RPMI7951 (cell line): ENCODE measurements at regions not wholly inside any gene's neighbourhood (a gene's known extent, or its start where the extent isn't known, plus 50 kb on each side); places are given as distances from the start of the nearest gene placed in this dataset.
"Not testable (repeated sequence)": the region's sequence is repeated elsewhere in the genome, so short reads cannot be mapped to it uniquely, and the experiment has no call there.

Experiments
- DNase-seq: peaks from one replicate; pipeline ENCODE4 v3.0.0-alpha.2; 2012; ENCODE audit warnings: low read depth

DNA sequence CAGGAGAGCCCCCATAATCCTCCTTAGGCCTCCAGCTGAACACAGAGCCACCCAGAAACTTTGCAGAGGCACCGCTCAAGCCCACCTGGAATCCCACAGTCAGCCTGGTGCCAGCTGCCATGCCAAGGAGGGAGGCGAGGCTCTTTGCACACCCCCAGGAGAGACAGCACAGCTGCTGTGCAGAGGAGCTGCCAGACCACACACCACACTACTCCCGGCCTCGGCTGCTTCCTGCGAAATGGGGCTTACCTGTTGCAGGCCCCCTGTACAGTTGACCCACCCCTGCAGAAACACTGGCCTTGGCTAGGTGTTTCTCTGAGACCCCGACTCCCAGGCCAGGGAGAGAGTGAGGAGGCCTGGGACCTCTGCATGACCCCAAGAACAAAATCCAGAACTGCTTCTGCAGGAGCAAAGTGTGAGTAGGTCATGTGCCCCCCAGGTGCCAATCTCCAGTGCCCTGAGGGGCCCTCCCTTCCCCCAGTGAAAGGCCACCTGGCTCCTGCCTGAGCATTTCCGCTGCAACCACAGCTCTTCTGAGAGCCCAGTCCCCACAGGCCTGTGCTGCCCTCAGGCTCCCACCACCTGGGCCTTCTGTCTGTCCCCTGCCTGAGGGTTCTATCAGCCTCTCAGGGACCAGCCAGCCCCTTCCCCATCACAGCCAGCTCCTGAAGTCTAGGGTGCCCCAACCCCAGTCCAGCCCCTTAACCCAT, 580.4 kb downstream of the UQCRFS1 start:
- no peak for DNase-seq

- DNase-seq, result no peak
These were observed 581.0 kb downstream of the UQCRFS1 start for GRCh38 chr19:28631961-28632360.

- DNase-seq, result no peak
These were observed 585.3 kb downstream of the UQCRFS1 start for GRCh38 chr19:28627669-28628068.

DNA sequence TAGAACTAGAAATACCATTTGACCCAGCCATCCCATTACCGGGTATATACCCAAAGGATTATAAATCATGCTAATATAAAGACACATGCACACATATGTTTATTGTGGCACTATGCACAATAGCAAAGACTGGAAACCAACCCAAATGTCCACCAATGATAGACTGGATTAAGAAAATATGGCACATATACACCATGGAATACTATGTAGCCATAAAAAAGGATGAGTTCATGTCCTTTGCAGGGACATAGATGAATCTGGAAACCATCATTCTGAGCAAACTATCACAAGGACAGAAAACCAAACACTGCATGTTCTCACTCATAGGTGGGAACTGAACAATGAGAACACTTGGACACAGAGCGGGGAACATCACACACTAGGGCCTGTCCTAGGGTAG, 586.5 kb downstream of the UQCRFS1 start:
- not testable (repeated sequence) for DNase-seq

- no peak for DNase-seq
These were observed 593.0 kb downstream of the UQCRFS1 start for GRCh38 chr19:28619816-28620429.

DNA sequence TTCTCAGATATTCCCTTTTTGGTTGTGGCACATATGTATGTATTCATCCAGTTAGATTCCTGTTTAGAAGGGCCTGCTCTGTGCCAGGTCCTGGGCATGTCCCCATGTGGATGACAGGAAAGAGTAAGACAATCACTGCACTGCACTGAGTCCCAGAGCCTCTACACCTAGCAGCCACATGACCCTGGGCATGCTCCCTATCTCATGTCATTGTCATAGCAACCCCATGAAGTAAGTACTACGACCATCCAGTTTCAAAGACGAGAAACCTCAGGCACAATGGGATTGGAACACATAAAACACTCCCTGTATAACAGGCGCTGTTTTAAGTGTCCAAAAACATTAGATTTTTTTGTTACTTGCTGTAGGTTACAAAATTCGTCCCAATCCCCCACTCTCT, 594.4 kb downstream of the UQCRFS1 start:
- no peak for DNase-seq

DNA sequence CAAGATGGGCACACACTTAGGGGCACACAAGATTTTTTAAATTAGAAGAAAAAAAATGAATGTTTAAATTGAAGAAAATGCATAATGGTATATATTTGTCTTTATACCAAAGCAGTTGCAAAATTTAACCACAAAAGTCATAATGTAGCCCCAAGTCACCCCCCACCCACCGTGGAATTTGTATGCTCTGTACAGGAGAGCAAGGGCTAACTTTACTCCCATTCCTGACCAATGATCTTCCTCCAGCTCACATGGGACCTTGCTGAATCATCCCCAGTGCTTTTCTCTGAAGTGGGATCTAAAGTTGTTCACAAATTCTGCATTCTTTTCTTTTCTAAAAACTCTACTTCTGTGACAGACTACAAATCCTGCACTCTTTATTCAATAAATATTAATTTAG, 597.0 kb downstream of the UQCRFS1 start:
- no peak for DNase-seq

GRCh38 chr19:28615546-28615916, 597.4 kb downstream of the UQCRFS1 start:
- DNase-seq, result no peak

GRCh38 chr19:28614634-28615545, 598.1 kb downstream of the UQCRFS1 start:
- no peak for DNase-seq

- DNase-seq, result no peak
These were observed 600.6 kb downstream of the UQCRFS1 start for GRCh38 chr19:28612275-28612769.

GRCh38 chr19:28611227-28611914, 601.6 kb downstream of the UQCRFS1 start:
- DNase-seq, result not testable (repeated sequence)

DNA sequence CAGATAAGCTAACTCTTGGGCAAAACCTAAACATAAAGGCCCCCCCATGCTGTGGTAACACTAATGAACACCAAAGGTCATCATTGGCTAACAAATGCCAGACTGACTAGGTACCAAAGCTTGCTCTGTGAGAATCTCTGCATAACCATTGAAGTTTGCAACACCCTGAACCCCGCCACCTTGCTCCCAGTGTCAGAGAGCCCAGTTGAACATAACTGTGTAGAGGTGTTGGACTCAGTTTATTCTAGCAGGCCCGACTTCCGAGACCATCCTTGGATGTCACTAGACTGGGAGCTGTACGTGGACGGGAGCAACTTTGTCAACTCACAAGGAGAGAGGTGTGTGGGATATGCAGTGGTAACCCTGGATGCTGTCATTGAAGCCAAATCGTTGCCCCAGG, 602.2 kb downstream of the UQCRFS1 start:
- DNase-seq, result no peak

DNA sequence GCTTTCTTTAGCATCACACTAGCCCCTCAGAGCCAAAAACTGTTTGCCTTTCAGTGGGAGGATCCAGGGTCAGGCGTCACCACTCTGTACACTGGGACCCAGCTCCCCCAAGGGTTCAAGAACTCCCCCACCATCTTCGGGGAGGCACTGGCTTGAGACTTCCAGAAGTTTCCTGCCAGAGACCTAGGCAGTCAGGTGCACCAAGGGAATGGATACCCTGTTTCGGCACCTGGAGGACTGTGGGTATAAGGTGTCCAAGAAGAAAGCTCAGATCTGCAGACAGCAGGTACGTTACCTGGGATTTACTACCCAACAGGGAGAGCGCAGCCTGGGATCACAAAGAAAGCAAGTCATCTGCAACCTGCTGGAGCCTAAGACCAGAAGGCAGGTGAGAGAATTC, 603.0 kb downstream of the UQCRFS1 start:
- no peak for DNase-seq

GRCh38 chr19:28609091-28609755, 603.7 kb downstream of the UQCRFS1 start:
- DNase-seq, result no peak

DNA sequence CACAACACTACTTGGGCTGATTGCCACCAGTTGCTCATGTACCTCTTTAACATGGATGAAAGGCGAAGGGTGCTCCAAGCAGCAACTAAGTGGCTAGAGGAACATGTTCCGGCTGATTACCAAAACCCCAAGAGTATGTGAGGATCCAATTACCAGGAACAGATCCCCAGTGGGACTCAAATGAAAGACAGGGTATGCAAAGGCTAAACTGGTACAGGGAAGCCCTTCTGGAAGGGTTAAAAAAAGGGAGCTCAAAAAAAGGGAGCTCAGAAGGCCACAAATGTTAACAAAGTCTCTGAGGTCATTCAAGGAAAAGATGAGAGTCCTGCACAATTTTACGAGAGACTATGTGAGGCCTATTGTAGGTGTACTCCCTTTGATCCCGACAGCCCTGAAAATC, 604.7 kb downstream of the UQCRFS1 start:
- DNase-seq, result no peak

DNA sequence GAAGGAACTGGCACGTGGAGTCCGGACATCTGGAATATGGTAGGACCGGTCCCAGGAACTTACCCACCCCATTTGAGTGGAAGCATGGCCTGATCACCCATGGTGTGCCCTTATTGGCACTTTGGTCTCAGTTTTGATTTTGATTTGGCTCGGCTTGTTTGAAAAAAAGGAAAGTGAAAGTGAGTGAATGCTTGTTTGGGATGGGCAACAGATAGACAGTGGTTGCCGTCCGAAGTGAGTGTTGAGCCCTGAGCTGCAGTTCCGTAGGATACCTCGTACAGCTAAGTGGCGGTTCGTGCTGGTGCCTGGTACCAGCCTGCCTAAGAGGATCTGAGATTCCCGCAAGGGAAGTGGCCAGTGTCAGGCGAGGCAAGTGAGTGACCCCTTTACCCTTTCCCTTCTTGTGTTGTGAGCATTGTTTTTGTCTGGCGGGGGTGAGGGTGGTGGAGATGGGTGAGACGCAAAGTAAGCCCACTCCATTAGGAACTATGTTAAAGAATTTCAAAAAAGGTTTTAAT, 605.8 kb downstream of the UQCRFS1 start:
- DNase-seq, result no peak

- DNase-seq, result no peak
These were observed 606.5 kb downstream of the UQCRFS1 start for GRCh38 chr19:28606269-28607032.

GRCh38 chr19:28605501-28606268, 607.3 kb downstream of the UQCRFS1 start:
- no peak for DNase-seq

- no peak for DNase-seq
These were observed 609.5 kb downstream of the UQCRFS1 start for GRCh38 chr19:28603453-28603852.
